GM12878 (cell line): ENCODE measurements at regions not wholly inside any gene's neighbourhood (a gene's known extent, or its start where the extent isn't known, plus 50 kb on each side); places are given as distances from the start of the nearest gene placed in this dataset.

Source experiments
- ATAC-seq: fragments of 200-7000 bp; cut with Tn5 transposase; 3 replicates; pipeline ENCODE4 v1.9.1; 2020; ENCODE audit warnings: mild to moderate bottlenecking, moderate library complexity
- BruUV-seq: library from RNA; stranded (reverse); fragments of 400-500 nt; replicated peaks from 2 replicates; lab custom pipeline; 2021; lab: Mats Ljungman, UMichigan
- CTCF ChIA-PET: fragments of 300-600 bp; sonication (Branson Sonifier 250); formaldehyde crosslinking; extraction: SDS; loops from one replicate; lab custom pipeline; 2021; ENCODE audit warnings: inconsistent platforms; lab: Yijun Ruan, JAX
- POLR2A ChIA-PET: fragments of 350-600 bp; formaldehyde crosslinking; extraction: SDS; loops from one replicate; lab custom pipeline; 2021; ENCODE audit warnings: inconsistent platforms; lab: Charles Lee
- RAD21 ChIA-PET: fragments of 300-600 bp; sonication (Branson Sonifier 250); formaldehyde crosslinking; loops from one replicate; lab custom pipeline; 2023; ENCODE audit warnings: antibody characterized with exemption; ENCODE audit not compliant: unreplicated experiment; lab: Charles Lee
- SMC1A ChIA-PET: fragments of 300-600 bp; sonication (Branson Sonifier 250); formaldehyde crosslinking; loops from one replicate; lab custom pipeline; 2023; ENCODE audit not compliant: unreplicated experiment, uncharacterized antibody; lab: Charles Lee
- DNase-seq: peaks from one replicate; pipeline ENCODE4 v3.0.0-alpha.2; 2011; ENCODE audit warnings: low read depth, low spot score
- FAIRE-seq: peaks from 3 replicates; lab custom pipeline; 2011; peaks lifted over from hg19 to GRCh38; lab: Jason Lieb, UNC
- H2AFZ ChIP-seq: 2 replicates; pipeline ENCODE4 v1.6.0; 2011; ENCODE audit warnings: low read depth, low read length, control low read depth; ENCODE audit not compliant: control insufficient read depth
- H3K27ac ChIP-seq: 2 replicates; pipeline ENCODE4 v1.5.1; 2011; ENCODE audit warnings: control low read depth; ENCODE audit not compliant: control insufficient read depth, insufficient read depth
- H3K27me3 ChIP-seq, 2 experiments: replicated peaks in 1 of 2; 2 replicates each; pipeline versions ENCODE4 v1.6.0 to v1.6.1; 2011; ENCODE audit warnings: low read length in 1 of 2; ENCODE audit not compliant: control insufficient read depth in 2 of 2, insufficient read depth in 2 of 2
- H3K36me3 ChIP-seq, 2 experiments: 2 replicates each; pipeline ENCODE4 v1.5.1; 2011; ENCODE audit warnings: low read length in 1 of 2; ENCODE audit not compliant: control insufficient read depth in 2 of 2, insufficient read depth in 2 of 2
- H3K4me1 ChIP-seq: 2 replicates; pipeline ENCODE4 v1.6.1; 2011; ENCODE audit warnings: mild to moderate bottlenecking, low read length, moderate library complexity, mixed read lengths; ENCODE audit not compliant: control insufficient read depth, insufficient read depth
- H3K4me2 ChIP-seq: 2 replicates; pipeline ENCODE4 v1.6.0; 2011; ENCODE audit warnings: control low read depth; ENCODE audit not compliant: control insufficient read depth, insufficient read depth
- H3K4me3 ChIP-seq: fragments of 200-600 bp; sonication (generic); 2 replicates; pipeline ENCODE4 v1.5.1; 2016
- H3K79me2 ChIP-seq: 2 replicates; pipeline ENCODE4 v1.6.0; 2011; ENCODE audit warnings: low read length; ENCODE audit not compliant: control insufficient read depth, insufficient read depth
- H3K9ac ChIP-seq: 2 replicates; pipeline ENCODE4 v1.8.0; 2011; ENCODE audit warnings: low read length, control low read depth, mixed read lengths; ENCODE audit not compliant: control insufficient read depth, insufficient read depth
- H3K9me3 ChIP-seq: replicated peaks from 3 replicates; pipeline ENCODE4 v1.5.1; 2011; ENCODE audit warnings: mild to moderate bottlenecking, low read length; ENCODE audit not compliant: control insufficient read depth, insufficient read depth
- H4K20me1 ChIP-seq: 2 replicates; pipeline ENCODE4 v1.6.0; 2011; ENCODE audit not compliant: control insufficient read depth, insufficient read depth
- BCLAF1 ChIP-seq: fragments of 450-650 bp; IDR thresholded peaks from 2 replicates; pipeline ENCODE4 v1.6.1; 2017; ENCODE audit warnings: antibody characterized with exemption, mild to moderate bottlenecking, moderate library complexity
- BRCA1 ChIP-seq: IDR thresholded peaks from 2 replicates; pipeline ENCODE4 v1.6.1; 2011; ENCODE audit warnings: low read depth, low read length, improper control_type of control experiment
- CBX3 ChIP-seq: fragments of 200-600 bp; sonication (generic); IDR thresholded peaks from 2 replicates; pipeline ENCODE4 v1.6.1; 2016; ENCODE audit warnings: low read depth, borderline replicate concordance
- ESRRA ChIP-seq: IDR thresholded peaks from 2 replicates; pipeline ENCODE4 v1.6.1; 2012; ENCODE audit warnings: mild to moderate bottlenecking, low read length, improper control_type of control experiment
- ETV6 ChIP-seq, 2 experiments: fragments of 450-650 bp in 1 of 2; IDR thresholded peaks in 1 of 2; conservative IDR thresholded peaks in 1 of 2; 2 replicates each; pipeline ENCODE4 v1.6.1; 2014; ENCODE audit warnings: antibody characterized with exemption in 1 of 2, borderline replicate concordance in 1 of 2, low read depth in 1 of 2, mild to moderate bottlenecking in 1 of 2, moderate library complexity in 1 of 2
- FOS ChIP-seq: IDR thresholded peaks from 3 replicates; pipeline ENCODE4 v1.6.1; 2011; ENCODE audit warnings: borderline replicate concordance; ENCODE audit not compliant: insufficient read length; ENCODE audit errors: extremely low read depth
- GABPA ChIP-seq: IDR thresholded peaks from 2 replicates; pipeline ENCODE4 v1.6.1; 2014; ENCODE audit warnings: antibody characterized with exemption, low read depth, mild to moderate bottlenecking, inconsistent platforms
- JUNB ChIP-seq: IDR thresholded peaks from 2 replicates; pipeline ENCODE4 v1.6.1; 2016; ENCODE audit warnings: antibody characterized with exemption, mild to moderate bottlenecking
- KAT2A ChIP-seq: conservative IDR thresholded peaks from 2 replicates; pipeline ENCODE4 v1.6.1; 2011; ENCODE audit warnings: low read depth, low read length; ENCODE audit not compliant: control insufficient read depth
- PAX5 ChIP-seq: IDR thresholded peaks from 2 replicates; pipeline ENCODE4 v1.6.1; 2011; ENCODE audit warnings: low read depth, low read length, borderline replicate concordance
- POLR2A ChIP-seq: IDR thresholded peaks from 2 replicates; pipeline ENCODE4 v1.6.1; 2011; ENCODE audit warnings: low read depth, mild to moderate bottlenecking, low read length
- TARDBP ChIP-seq: IDR thresholded peaks from 2 replicates; pipeline ENCODE4 v1.6.1; 2016; ENCODE audit warnings: borderline replicate concordance
- ZNF274 ChIP-seq: IDR thresholded peaks from one replicate; pipeline ENCODE4 v1.8.0; 2011; ENCODE audit not compliant: insufficient read length, insufficient read depth
- ZSCAN29 ChIP-seq: fragments of 450-650 bp; IDR thresholded peaks from 2 replicates; pipeline ENCODE4 v1.6.1; 2017; ENCODE audit warnings: mild to moderate bottlenecking, moderate library complexity
- WGBS: methylation state at CpG from one replicate; pipeline ENCODE4 v1.1.6; 2016; ENCODE audit warnings: low lambda C conversion rate; ENCODE audit not compliant: insufficient replicate concordance, insufficient coverage; ENCODE audit errors: missing lambda C conversion rate; 5-methylcytosine and 5-hydroxymethylcytosine counted together
- in situ Hi-C: fragments of 300-500 bp; cut with MboI; formaldehyde crosslinking; loops from 9 replicates; pipeline ENCODE4 v1.14.3; 2018; ENCODE audit warnings: mixed read lengths
- intact Hi-C: fragments of 100-400 bp; cut with micrococcal nuclease; formaldehyde crosslinking; loops from one replicate; pipeline ENCODE4 v1.14.2; 2022; ENCODE audit not compliant: unreplicated experiment
- TF ChIP-seq, protein P1 (sequence below): IDR thresholded peaks from 2 replicates; pipeline ENCODE4 v1.6.1; 2011; ENCODE audit warnings: borderline replicate concordance, low read depth, mild to moderate bottlenecking, moderate library complexity, mixed read lengths, low read length; ENCODE audit not compliant: insufficient read depth; ENCODE audit errors: extremely low read length

- CTCF ChIA-PET = no interaction called here
- BruUV-seq = no TSS peak
- SMC1A ChIA-PET = no interaction called here
Measured at GRCh38 chr2:12205086-12205485, 458.7 kb downstream of the LPIN1 start.

GRCh38 chr2:12207491-12207890, 461.1 kb downstream of the LPIN1 start:
- ChIA-PET RAD21 (no interaction called here), SMC1A (interaction anchor here (1.0 kb wide), 1 partner anchor 17 kb away, joined by 3 read pairs; no protein-coding TSS in a partner anchor), CTCF (no interaction called here), POLR2A (no interaction called here)
- no peaks in the 10 kb centered on the region for H3K27me3 ChIP-seq
- intact Hi-C loops = no loop called here
- in situ Hi-C loops = no loop called here
- no peak for DNase-seq
- no peaks in the 10 kb centered on the region for H3K79me2 ChIP-seq
- FAIRE-seq = no peak
- no peak overlapping the region for H3K27ac ChIP-seq
- no peak overlapping the region for H3K9ac ChIP-seq
- no TSS peak for BruUV-seq
- H3K9me3 ChIP-seq = no peaks in the 10 kb centered on the region; the same call in 2 of the 3 replicates
- no peak overlapping the region for H2AFZ ChIP-seq
- no peaks in the 10 kb centered on the region for H3K4me1 ChIP-seq
- H3K36me3 ChIP-seq = no peaks in the 10 kb centered on the region
- H3K4me2 ChIP-seq = no peak overlapping the region
- H4K20me1 ChIP-seq = no peaks in the 10 kb centered on the region
- 42% methylated on average over 1 of the region's 1 CpG for WGBS
- TF ChIP-seq KAT2A (no peak), ESRRA (no peak), FOS (no peak), ZSCAN29 (no peak), GABPA (no peak), ZNF274 (no peak), BCLAF1 (no peak), JUNB (no peak), BRCA1 (no peak)
- TF ChIP-seq, protein P1, sequence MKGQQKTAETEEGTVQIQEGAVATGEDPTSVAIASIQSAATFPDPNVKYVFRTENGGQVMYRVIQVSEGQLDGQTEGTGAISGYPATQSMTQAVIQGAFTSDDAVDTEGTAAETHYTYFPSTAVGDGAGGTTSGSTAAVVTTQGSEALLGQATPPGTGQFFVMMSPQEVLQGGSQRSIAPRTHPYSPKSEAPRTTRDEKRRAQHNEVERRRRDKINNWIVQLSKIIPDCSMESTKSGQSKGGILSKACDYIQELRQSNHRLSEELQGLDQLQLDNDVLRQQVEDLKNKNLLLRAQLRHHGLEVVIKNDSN = no peak
- H3K4me3 ChIP-seq = no peak overlapping the region
- no peak for ATAC-seq

More at GRCh38 chr2:12205086-12205485, 458.7 kb downstream of the LPIN1 start:
- no peak overlapping the region for H3K4me3 ChIP-seq
- TF ChIP-seq CBX3 = no peak
- TF ChIP-seq PAX5 = no peak
- TF ChIP-seq ETV6 (conservative IDR thresholded peaks at IDR 0.05 in 1 of 2, IDR thresholded peaks at IDR 0.05 in 1 of 2; ENCODE audit: borderline replicate concordance in 1 of 2, low read depth in 1 of 2) = no peak
- TF ChIP-seq TARDBP = no peak
- no peak for TF ChIP-seq POLR2A
- no peaks in the 10 kb centered on the region; the same call in 2 of the 3 replicates for H3K9me3 ChIP-seq
- no peaks in the 10 kb centered on the region for H4K20me1 ChIP-seq
- no peak for ATAC-seq
- no peaks in the 10 kb centered on the region for H3K27me3 ChIP-seq
- H3K4me2 ChIP-seq = no peak overlapping the region
- 43% methylated on average over 3 of the region's 3 CpGs for WGBS
- H3K36me3 ChIP-seq = no peaks in the 10 kb centered on the region
- no peak overlapping the region for H3K27ac ChIP-seq
- intact Hi-C loops (no loop called here), in situ Hi-C loops (no loop called here)
- no peaks in the 10 kb centered on the region for H3K79me2 ChIP-seq
- ChIA-PET POLR2A (interaction anchor here (0.7 kb wide), 1 partner anchor 98 kb away, joined by 3 read pairs; no protein-coding TSS in a partner anchor), RAD21 (interaction anchor here (0.7 kb wide), 1 partner anchor 351 kb away, joined by 4 read pairs; no protein-coding TSS in a partner anchor)
- H3K4me1 ChIP-seq = no peaks in the 10 kb centered on the region
- FAIRE-seq = peak; percentile 23
- H3K9ac ChIP-seq = no peak overlapping the region
- no peak for DNase-seq
- no peak overlapping the region for H2AFZ ChIP-seq
